HepG2 (cell line): ENCODE measurements at regions not wholly inside any gene's neighbourhood (a gene's known extent, or its start where the extent isn't known, plus 50 kb on each side); places are given as distances from the start of the nearest gene placed in this dataset.

Experiments used
- ATAC-seq: fragments of 200-7000 bp; cut with Tn5 transposase; 3 replicates; pipeline ENCODE4 v1.9.1; 2020; ENCODE audit warnings: mild to moderate bottlenecking, moderate library complexity
- BruUV-seq: library from RNA; stranded (reverse); fragments of 400-500 nt; replicated peaks from 2 replicates; lab custom pipeline; 2021; lab: Mats Ljungman, UMichigan
- CTCF ChIA-PET: fragments of 300-600 bp; formaldehyde crosslinking; extraction: SDS; loops from one replicate; lab custom pipeline; 2021; ENCODE audit warnings: low total read pairs, inconsistent platforms, low intra/inter-chr PET ratio; lab: Yijun Ruan, JAX
- POLR2A ChIA-PET: fragments of 350-600 bp; sonication (Branson Sonifier 250); formaldehyde crosslinking; loops from one replicate; lab custom pipeline; 2020; ENCODE audit warnings: antibody characterized with exemption, inconsistent platforms; lab: Yijun Ruan, JAX
- DNase-seq: peaks from one replicate; pipeline ENCODE4 v3.0.0-alpha.2; 2015; ENCODE audit warnings: low spot score
- FAIRE-seq: peaks from 3 replicates; lab custom pipeline; 2011; peaks lifted over from hg19 to GRCh38; lab: Jason Lieb, UNC
- H2AFZ ChIP-seq: one replicate; pipeline ENCODE4 v1.6.1; 2011; ENCODE audit warnings: low read length, inconsistent platforms
- H3K27ac ChIP-seq: fragments of 300-600 bp; 3 replicates; pipeline ENCODE4 v1.8.0; 2011; ENCODE audit warnings: mixed run types, mild to moderate bottlenecking, mixed read lengths, low read length, inconsistent platforms; ENCODE audit not compliant: insufficient read depth; ENCODE audit errors: extremely low read length
- H3K27me3 ChIP-seq, 2 experiments: fragments of 200-600 bp in 1 of 2; 2 replicates in 1 of 2; 3 replicates in 1 of 2; pipeline versions ENCODE4 v1.6.0 to v1.8.0; 2011; ENCODE audit warnings: low read length in 2 of 2, mild to moderate bottlenecking in 2 of 2, moderate library complexity in 2 of 2, inconsistent platforms in 1 of 2; ENCODE audit not compliant: insufficient read depth in 2 of 2, control insufficient read depth in 1 of 2
- H3K36me3 ChIP-seq, 2 experiments: fragments of 200-600 bp in 1 of 2; replicated peaks in 1 of 2; 2 replicates in 1 of 2; 3 replicates in 1 of 2; pipeline versions ENCODE4 v1.5.1 to v1.8.0; 2011; ENCODE audit warnings: low read length in 2 of 2, inconsistent platforms in 1 of 2; ENCODE audit not compliant: insufficient read depth in 2 of 2, control insufficient read depth in 1 of 2
- H3K4me1 ChIP-seq: 2 replicates; pipeline ENCODE4 v1.5.1; 2012; ENCODE audit warnings: low read length, inconsistent platforms; ENCODE audit not compliant: insufficient read depth
- H3K4me2 ChIP-seq: 2 replicates; pipeline ENCODE4 v1.6.0; 2011; ENCODE audit warnings: low read depth, low read length, inconsistent platforms
- H3K4me3 ChIP-seq, 3 experiments: fragments of 200-600 bp in 1 of 3; sonication (generic), shearing (Covaris generic) in 1 of 3; replicated peaks in 1 of 3; 2 replicates each; pipeline ENCODE4 v1.5.1; 2011 to 2016; ENCODE audit warnings: low read length in 3 of 3, inconsistent platforms in 2 of 3, low read depth in 2 of 3, mild to moderate bottlenecking in 2 of 3, control low read depth in 1 of 3, mixed read lengths in 1 of 3; ENCODE audit not compliant: insufficient read depth in 1 of 3
- H3K79me2 ChIP-seq: one replicate; pipeline ENCODE4 v1.6.1; 2011; ENCODE audit warnings: low read length, inconsistent platforms; ENCODE audit not compliant: insufficient read depth
- H3K9ac ChIP-seq: 2 replicates; pipeline ENCODE4 v1.6.0; 2011; ENCODE audit warnings: mild to moderate bottlenecking, low read depth, low read length, inconsistent platforms; ENCODE audit not compliant: insufficient read depth
- H3K9me3 ChIP-seq: 2 replicates; pipeline ENCODE4 v1.5.1; 2012; ENCODE audit warnings: mild to moderate bottlenecking, low read length
- H4K20me1 ChIP-seq: 2 replicates; pipeline ENCODE4 v1.6.0; 2011; ENCODE audit warnings: inconsistent platforms, mild to moderate bottlenecking, low read length, moderate library complexity; ENCODE audit not compliant: insufficient read depth
- CREM ChIP-seq, 2 experiments: sonication (generic) in 1 of 2; formaldehyde crosslinking in 1 of 2; IDR thresholded peaks; 2 replicates each; pipeline versions ENCODE4 v1.4.0 to v1.6.1; 2016 to 2020; ENCODE audit warnings: antibody characterized with exemption in 1 of 2, mild to moderate bottlenecking in 1 of 2, missing genetic modification reagents in 1 of 2
- HOXD1 ChIP-seq: sonication (generic); formaldehyde crosslinking; IDR thresholded peaks from 2 replicates; pipeline ENCODE4 v1.5.0; 2020; ENCODE audit warnings: missing genetic modification reagents
- KLF12 ChIP-seq: sonication (generic); formaldehyde crosslinking; IDR thresholded peaks from 2 replicates; pipeline ENCODE4 v1.4.0; 2020; ENCODE audit warnings: missing genetic modification reagents, borderline replicate concordance
- NFKB2 ChIP-seq: sonication (generic); formaldehyde crosslinking; IDR thresholded peaks from 2 replicates; pipeline ENCODE4 v1.4.0; 2020; ENCODE audit warnings: missing genetic modification reagents, borderline replicate concordance
- TAF1 ChIP-seq: sonication (generic); formaldehyde crosslinking; IDR thresholded peaks from 2 replicates; pipeline ENCODE4 v1.4.0; 2020; ENCODE audit warnings: missing genetic modification reagents
- TCF7 ChIP-seq: sonication (generic); IDR thresholded peaks from 2 replicates; pipeline ENCODE4 v1.6.1; 2016; ENCODE audit warnings: antibody characterized with exemption, low read depth
- ZNF747 ChIP-seq: sonication (generic); formaldehyde crosslinking; IDR thresholded peaks from 2 replicates; pipeline ENCODE4 v1.8.1; 2023; ENCODE audit warnings: missing genetic modification reagents, mild to moderate bottlenecking, borderline replicate concordance
- WGBS: methylation state at CpG from one replicate; pipeline ENCODE4 v1.1.6; 2017; ENCODE audit warnings: low lambda C conversion rate; 5-methylcytosine and 5-hydroxymethylcytosine counted together
- in situ Hi-C: cut with HindIII; loops from 2 replicates; pipeline ENCODE4 v1.10.0; 2017; ENCODE audit warnings: low pct_unique_long_range_greater_than_20kb; ENCODE audit not compliant: extremely low pct_ligation_motif_present
- intact Hi-C: fragments of 100-400 bp; cut with micrococcal nuclease; formaldehyde crosslinking; loops from one replicate; pipeline ENCODE4 v1.10.0; 2022; ENCODE audit not compliant: unreplicated experiment
- TF ChIP-seq, protein P1 (sequence below): sonication (generic); formaldehyde crosslinking; IDR thresholded peaks from 2 replicates; pipeline ENCODE4 v1.4.0; 2020; ENCODE audit warnings: missing genetic modification reagents

DNA sequence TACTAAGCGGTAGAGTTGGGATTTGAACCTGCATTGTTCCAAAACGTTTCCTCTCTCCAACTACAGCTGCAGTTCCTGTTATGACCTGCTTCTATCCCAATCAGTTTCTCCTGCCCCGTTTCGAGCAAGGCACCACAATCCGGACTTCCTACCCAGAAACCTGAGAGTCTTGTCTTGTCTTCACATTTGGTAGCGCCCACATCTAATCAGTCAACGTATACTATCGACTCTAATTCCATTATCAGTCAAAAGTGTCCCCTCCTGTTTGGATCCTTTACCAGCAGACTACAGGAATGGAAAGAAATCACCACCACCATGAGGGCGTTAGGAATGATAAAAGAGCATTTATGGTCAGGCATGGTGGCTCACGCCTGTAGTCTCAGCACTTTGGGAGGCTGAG is 124.6 kb downstream of the AXIN2 start (continued):
- TF ChIP-seq ZNF747 (CRISPR knock-in tag) (no peak), KLF12 (no peak), NFKB2 (no peak), TAF1 (CRISPR knock-in tag) (no peak)
- TF ChIP-seq, protein P1, sequence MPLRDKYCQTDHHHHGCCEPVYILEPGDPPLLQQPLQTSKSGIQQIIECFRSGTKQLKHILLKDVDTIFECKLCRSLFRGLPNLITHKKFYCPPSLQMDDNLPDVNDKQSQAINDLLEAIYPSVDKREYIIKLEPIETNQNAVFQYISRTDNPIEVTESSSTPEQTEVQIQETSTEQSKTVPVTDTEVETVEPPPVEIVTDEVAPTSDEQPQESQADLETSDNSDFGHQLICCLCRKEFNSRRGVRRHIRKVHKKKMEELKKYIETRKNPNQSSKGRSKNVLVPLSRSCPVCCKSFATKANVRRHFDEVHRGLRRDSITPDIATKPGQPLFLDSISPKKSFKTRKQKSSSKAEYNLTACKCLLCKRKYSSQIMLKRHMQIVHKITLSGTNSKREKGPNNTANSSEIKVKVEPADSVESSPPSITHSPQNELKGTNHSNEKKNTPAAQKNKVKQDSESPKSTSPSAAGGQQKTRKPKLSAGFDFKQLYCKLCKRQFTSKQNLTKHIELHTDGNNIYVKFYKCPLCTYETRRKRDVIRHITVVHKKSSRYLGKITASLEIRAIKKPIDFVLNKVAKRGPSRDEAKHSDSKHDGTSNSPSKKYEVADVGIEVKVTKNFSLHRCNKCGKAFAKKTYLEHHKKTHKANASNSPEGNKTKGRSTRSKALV (CRISPR knock-in tag): no peak

DNA sequence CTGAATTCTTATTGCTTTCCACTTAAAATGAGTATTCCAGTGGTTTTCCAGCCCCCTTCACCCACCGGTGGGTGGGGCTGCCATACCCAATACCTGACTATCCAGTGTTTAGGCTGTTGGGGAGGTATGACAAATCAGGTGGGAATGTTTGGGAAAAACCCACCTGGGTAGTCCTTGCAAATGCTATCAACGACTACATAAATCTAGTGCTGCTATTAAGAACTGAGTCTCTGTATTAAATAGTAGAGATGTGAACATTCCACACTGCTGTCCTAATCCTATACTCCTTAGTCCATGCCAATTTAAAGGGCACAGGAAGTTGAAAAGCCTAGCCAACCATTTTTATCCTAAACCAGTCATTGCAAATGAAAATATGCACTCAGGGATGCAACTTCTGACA is 126.6 kb downstream of the AXIN2 start:
- Histone ChIP-seq H3K36me3 (no peaks in the 10 kb centered on the region), H3K9ac (no peak overlapping the region), H2AFZ (no peak overlapping the region), H3K9me3 (no peaks in the 10 kb centered on the region; the same call in 1 of the 2 replicates), H3K4me2 (no peak overlapping the region), H3K27ac (no peak overlapping the region), H3K4me3 (no peak overlapping the region), H4K20me1 (no peaks in the 10 kb centered on the region), H3K27me3 (peaks cover 0 to 2% of the 10 kb centered on the region in 2 experiments; a peak in 1 of 5 replicates), H3K4me1 (peaks cover 20% of the 10 kb centered on the region), H3K79me2 (no peaks in the 10 kb centered on the region)
- FAIRE-seq: no peak
- no TSS peak for BruUV-seq
- ChIA-PET POLR2A (no interaction called here), CTCF (no interaction called here)
- TF ChIP-seq TCF7 (no peak), CREM (IDR thresholded peaks at IDR 0.05) (no peak), CREM (CRISPR knock-in tag; IDR thresholded peaks at IDR 0.05) (no peak), HOXD1 (no peak)
- DNase-seq: no peak
- intact Hi-C loops (no loop called here), in situ Hi-C loops (no loop called here)
- ATAC-seq: no peak
- WGBS: 80% methylated on average over 2 of the region's 2 CpGs
